Stimulated activated naive CD8-positive, alpha-beta T cell treated with anti-CD3 and anti-CD28 coated beads, Interleukin-15, Interleukin-2, amounts not matched to agents 100 ng/mL and 50 ng/mL, for 24 hours (primary cell): ENCODE measurements at regions not wholly inside any gene's neighbourhood (a gene's known extent, or its start where the extent isn't known, plus 50 kb on each side); places are given as distances from the start of the nearest gene placed in this dataset.

ENCODE experiments used
- H3K27ac Mint-ChIP-seq: one replicate; pipeline ENCODE4 v1.8.0; 2021; ENCODE audit warnings: mild to moderate bottlenecking, mixed read lengths
- H3K27me3 Mint-ChIP-seq: one replicate; pipeline ENCODE4 v1.8.0; 2021; ENCODE audit warnings: mixed read lengths
- H3K36me3 Mint-ChIP-seq: one replicate; pipeline ENCODE4 v1.8.0; 2021; ENCODE audit warnings: low read depth, mixed read lengths
- H3K4me1 Mint-ChIP-seq: one replicate; pipeline ENCODE4 v1.8.0; 2021; ENCODE audit warnings: low read depth, mixed read lengths
- H3K4me3 Mint-ChIP-seq: one replicate; pipeline ENCODE4 v1.8.0; 2021; ENCODE audit warnings: mild to moderate bottlenecking, mixed read lengths
- H3K9me3 Mint-ChIP-seq: one replicate; pipeline ENCODE4 v1.8.0; 2021; ENCODE audit warnings: mixed read lengths

DNA sequence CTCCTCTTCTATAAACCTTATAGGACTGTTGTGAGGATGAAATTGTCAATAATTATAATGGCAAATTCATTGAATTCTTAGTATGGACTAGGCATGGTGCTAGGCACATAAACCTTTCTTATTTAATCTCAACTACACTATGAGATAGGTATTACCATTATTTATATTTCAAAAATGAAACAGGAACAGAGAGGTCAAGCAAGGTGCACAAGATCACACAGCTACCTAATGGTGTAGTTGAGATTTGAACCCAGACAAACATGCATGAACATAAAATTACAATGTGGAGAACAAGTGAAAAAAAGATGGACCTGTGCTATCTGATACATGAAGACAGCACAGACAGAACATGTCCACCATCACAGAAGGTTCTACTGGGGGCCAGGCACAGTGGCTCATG lies 156.7 kb downstream of the AXIN2 start:
- peaks cover 31% of the 10 kb centered on the region for H3K27me3 Mint-ChIP-seq
- H3K36me3 Mint-ChIP-seq = no peaks in the 10 kb centered on the region
- no peaks in the 10 kb centered on the region for H3K4me1 Mint-ChIP-seq
- no peak overlapping the region for H3K27ac Mint-ChIP-seq
- H3K9me3 Mint-ChIP-seq = no peaks in the 10 kb centered on the region
- no peak overlapping the region for H3K4me3 Mint-ChIP-seq

DNA sequence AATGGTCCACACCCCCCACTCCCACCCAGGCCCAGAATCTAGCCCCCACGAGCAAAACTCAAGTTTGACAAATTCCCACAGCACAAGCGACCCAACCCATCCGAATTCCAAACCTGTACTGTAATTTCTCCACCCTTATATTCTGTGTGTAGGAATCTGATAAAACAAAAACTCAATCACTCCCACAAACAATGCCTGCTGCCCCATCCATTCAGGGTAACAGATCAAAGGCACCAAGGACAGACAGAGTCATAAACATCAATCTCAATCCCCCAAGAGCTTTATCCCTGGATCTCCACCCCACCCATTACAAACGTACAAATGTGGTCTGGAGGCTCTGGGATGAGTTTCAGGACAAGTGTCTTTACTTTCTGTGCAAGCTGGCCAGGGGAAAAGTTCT lies 157.8 kb downstream of the AXIN2 start:
- Mint-ChIP-seq H3K27ac (no peak overlapping the region), H3K4me3 (no peak overlapping the region), H3K27me3 (peaks cover 24% of the 10 kb centered on the region), H3K36me3 (no peaks in the 10 kb centered on the region), H3K9me3 (no peaks in the 10 kb centered on the region), H3K4me1 (no peaks in the 10 kb centered on the region)

DNA sequence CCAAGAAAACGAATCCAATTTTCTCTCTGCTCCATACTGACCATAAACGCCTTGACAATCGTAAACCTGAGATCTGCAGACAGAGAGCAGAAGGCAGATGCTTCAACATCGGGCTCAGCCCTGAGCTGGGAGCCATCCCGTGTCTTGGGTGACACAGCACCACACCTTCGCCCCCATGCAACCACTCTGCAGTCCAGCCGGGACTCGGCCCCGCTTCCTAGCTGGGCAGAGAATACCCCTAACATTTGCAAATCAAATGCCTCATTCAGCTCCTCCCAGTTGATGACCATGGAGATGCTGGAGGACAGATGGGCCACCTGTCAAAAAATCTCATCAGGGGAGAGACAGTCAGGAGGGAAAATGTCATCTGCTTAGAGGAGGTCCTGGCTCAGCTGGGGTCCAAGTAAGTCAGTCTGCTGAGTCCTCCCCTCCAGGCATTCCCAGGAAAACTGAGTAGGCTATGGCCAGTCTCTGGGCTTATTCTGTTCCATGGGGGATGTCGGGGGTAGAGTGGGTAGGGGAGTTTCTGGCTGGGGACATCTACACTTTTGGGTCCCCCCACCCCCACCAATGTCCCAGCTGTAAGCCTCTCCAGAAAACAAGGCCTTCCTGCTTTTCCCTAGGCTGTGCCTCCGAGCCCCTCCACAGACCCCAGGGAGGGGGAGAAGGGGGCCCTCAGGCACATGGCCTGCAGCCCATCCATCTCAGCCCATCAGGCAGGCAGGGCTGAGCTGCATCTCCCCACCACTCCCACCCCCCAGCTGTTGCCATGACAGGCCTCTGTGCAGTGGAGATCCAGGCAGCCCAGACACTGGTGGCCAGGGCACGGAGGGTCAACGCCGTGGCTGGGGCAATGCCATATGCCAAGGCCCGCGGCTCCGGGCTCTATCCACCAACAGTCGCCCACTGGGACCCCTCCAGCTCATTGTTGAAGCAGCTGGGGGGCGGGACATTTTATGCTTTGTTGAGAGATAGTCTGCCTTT lies 158.6 kb downstream of the AXIN2 start:
- no peaks in the 10 kb centered on the region for H3K36me3 Mint-ChIP-seq
- H3K9me3 Mint-ChIP-seq = no peaks in the 10 kb centered on the region
- H3K27ac Mint-ChIP-seq = no peak overlapping the region
- no peaks in the 10 kb centered on the region for H3K4me1 Mint-ChIP-seq
- peaks cover 24% of the 10 kb centered on the region for H3K27me3 Mint-ChIP-seq
- no peak overlapping the region for H3K4me3 Mint-ChIP-seq

DNA sequence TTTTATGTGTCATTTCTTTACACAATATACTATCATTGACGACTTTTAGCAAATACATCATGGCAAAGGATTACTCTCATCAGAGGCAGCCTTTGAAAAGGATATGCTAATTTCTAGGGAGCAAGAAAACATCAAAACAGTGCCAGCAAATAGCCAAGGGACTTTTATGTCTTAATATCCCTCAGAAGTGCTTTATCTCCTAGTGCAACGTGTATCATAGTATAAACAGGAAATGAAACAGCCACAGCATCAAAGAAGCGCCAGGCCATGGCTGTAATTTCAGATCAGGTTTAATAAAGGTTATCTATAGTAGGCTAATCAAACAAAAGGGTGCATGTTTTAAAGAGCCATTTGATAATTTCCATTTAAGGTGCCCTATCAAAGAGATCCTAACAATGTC lies 159.9 kb downstream of the AXIN2 start:
- H3K36me3 Mint-ChIP-seq = no peaks in the 10 kb centered on the region
- peaks cover 24% of the 10 kb centered on the region for H3K27me3 Mint-ChIP-seq
- H3K4me3 Mint-ChIP-seq = no peak overlapping the region
- H3K27ac Mint-ChIP-seq = no peak overlapping the region
- no peaks in the 10 kb centered on the region for H3K9me3 Mint-ChIP-seq
- no peaks in the 10 kb centered on the region for H3K4me1 Mint-ChIP-seq

DNA sequence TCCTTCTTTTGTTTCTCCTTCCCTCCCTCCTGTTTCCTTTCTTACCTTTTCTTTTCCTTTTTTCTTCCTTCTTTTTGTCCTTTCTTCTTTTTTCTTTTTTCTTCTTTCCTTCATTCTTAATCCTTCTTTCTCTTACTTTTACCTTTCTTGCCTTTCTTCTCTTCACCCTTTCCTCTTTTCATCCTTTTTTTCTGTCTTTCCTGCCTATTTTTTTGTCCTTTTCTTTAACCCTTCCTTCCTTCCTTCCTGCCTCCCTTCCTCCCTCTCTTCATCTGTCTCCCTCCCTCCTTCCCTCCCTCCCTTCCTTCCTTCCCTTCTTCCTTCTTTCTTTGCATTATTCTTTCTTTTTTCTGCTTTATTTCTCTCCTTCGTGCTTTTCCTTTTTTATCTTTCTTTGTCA lies 160.7 kb downstream of the AXIN2 start:
- Mint-ChIP-seq H3K27me3 (peaks cover 24% of the 10 kb centered on the region), H3K4me3 (no peak overlapping the region), H3K36me3 (no peaks in the 10 kb centered on the region), H3K27ac (no peak overlapping the region), H3K9me3 (no peaks in the 10 kb centered on the region), H3K4me1 (no peaks in the 10 kb centered on the region)

DNA sequence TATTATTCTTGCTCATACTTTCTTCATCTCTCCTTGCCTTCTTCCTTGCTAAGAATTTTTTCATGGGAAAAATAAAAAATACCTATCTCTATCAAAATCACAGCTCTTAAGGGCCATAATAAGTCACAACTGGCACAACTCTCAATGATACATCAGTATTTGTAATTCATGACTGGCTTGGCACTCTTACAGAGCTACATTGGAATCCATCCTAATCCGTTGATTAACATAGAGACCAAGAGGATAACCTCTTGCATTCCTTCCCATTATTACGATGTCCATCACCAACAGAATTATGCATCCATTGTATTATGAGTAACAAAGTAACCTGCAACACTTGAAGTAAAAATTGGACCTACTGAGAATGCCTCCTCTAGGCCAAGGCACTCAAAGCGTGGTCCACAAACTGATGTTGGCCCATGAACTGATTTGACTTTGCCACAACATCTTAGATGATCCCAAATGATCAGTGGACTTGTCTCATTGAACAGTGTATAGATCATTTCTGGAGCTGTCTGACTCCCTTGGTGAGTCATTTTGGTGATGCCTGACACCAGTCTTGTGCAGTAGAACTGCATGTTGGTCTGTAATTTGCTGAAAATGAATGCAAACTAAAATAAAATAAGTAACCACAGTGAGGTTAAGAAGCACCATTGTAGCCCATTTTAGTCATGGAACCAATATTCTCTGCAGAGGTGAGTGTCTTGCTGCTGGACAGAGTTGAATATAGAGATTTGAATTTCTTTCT lies 163.2 kb downstream of the AXIN2 start:
- Mint-ChIP-seq H3K27me3 (peaks cover 20% of the 10 kb centered on the region), H3K4me3 (no peak overlapping the region), H3K27ac (no peak overlapping the region), H3K4me1 (peaks cover 12% of the 10 kb centered on the region), H3K36me3 (no peaks in the 10 kb centered on the region), H3K9me3 (no peaks in the 10 kb centered on the region)

DNA sequence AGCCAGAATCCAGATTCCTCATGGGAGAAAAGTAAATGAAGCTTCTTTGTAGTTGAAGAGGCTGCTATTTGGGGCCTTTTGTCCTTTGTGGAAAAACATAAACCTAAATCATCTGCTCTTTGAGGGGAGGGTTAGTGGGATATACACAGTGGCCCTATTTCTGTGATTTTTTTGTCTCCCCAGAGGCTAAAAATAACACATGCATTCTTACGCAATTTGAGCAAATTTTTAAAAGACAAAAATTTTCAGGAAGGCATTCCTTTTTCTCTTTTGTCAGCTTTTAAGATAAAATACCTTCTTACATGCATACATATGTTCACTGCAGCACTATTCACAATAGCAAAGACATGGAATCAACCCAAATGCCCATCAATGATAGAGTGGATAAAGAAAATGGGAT lies 165.5 kb downstream of the AXIN2 start:
- Mint-ChIP-seq H3K4me3 (no peak overlapping the region), H3K27ac (no peak overlapping the region), H3K9me3 (no peaks in the 10 kb centered on the region), H3K27me3 (peaks cover 9% of the 10 kb centered on the region), H3K36me3 (no peaks in the 10 kb centered on the region), H3K4me1 (peaks cover 13% of the 10 kb centered on the region)

DNA sequence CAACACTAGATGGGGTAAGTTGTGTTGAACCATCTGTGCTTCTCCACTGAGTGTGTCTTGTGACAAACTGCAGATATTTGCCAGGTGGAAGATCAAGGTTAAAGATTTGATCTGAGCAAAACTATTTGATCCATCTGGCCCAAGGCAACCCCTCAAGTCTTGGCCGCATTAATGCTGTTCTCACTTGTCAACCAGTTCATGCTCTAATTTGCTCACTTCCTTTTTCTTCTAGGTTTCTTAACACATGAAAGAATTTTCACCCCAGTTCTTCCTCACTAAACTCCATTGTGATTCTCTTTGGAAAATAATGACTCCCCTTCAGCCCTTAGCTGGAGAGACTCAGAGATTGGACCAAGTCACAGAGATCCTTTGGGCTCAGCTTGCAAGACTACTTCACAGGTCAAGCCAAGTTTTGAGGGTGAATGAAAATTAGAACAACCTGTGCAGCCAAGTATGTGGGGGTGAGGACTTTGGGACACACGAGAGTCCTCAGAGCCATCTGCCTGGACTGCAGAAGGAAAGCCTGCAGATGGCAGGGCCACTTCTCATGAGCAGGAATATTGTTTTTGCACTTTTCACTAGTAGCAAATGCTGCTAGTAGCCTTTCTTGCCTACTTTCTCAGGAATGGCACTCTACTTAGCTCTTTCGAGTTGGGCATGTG lies 166.5 kb downstream of the AXIN2 start:
- no peak overlapping the region for H3K4me3 Mint-ChIP-seq
- no peaks in the 10 kb centered on the region for H3K36me3 Mint-ChIP-seq
- no peaks in the 10 kb centered on the region for H3K9me3 Mint-ChIP-seq
- peaks cover 13% of the 10 kb centered on the region for H3K4me1 Mint-ChIP-seq
- H3K27me3 Mint-ChIP-seq = no peaks in the 10 kb centered on the region
- H3K27ac Mint-ChIP-seq = no peak overlapping the region

DNA sequence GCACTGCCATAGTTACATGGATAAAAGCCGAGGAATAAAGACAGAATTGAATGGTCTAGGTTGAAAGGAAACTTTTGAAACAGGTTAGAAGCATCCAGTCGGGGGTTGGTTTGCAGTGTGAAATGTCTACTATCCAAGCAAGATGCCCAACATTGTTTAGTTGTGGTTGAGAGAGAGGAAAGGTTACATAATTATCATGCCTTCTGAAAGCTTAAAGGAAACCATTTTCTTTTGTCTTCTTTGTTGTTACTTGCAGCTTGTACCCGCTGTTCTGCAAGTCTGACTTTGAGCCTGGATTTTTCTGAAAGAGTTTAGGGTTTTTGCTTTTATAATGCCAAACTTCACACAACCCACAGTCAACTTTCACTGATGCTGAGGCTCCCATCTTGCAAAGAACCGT lies 167.9 kb downstream of the AXIN2 start:
- Mint-ChIP-seq H3K9me3 (no peaks in the 10 kb centered on the region), H3K27ac (no peak overlapping the region), H3K27me3 (no peaks in the 10 kb centered on the region), H3K4me1 (peaks cover 13% of the 10 kb centered on the region), H3K4me3 (no peak overlapping the region), H3K36me3 (no peaks in the 10 kb centered on the region)

DNA sequence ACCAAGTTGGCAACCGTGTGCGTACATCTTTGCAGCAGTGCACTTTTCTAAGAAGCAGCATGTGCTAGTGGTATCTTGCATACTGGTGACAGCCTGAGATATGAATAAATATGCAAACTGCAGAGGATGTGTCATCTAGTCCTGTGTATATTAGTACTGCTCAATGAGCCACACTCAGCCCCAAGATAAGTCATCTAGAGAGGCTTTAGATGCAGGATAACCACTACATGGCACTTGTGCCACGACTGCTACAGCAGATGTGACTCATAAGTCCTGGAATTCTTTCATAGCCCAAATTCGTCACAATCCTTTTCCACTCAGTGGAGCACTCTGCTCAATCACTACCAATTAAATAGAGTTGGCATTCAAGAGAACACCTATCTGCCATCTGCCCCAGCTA lies 171.5 kb downstream of the AXIN2 start:
- H3K27me3 Mint-ChIP-seq = peaks cover 4% of the 10 kb centered on the region
- no peaks in the 10 kb centered on the region for H3K9me3 Mint-ChIP-seq
- no peaks in the 10 kb centered on the region for H3K36me3 Mint-ChIP-seq
- no peak overlapping the region for H3K27ac Mint-ChIP-seq
- peaks cover 12% of the 10 kb centered on the region for H3K4me1 Mint-ChIP-seq
- no peak overlapping the region for H3K4me3 Mint-ChIP-seq

DNA sequence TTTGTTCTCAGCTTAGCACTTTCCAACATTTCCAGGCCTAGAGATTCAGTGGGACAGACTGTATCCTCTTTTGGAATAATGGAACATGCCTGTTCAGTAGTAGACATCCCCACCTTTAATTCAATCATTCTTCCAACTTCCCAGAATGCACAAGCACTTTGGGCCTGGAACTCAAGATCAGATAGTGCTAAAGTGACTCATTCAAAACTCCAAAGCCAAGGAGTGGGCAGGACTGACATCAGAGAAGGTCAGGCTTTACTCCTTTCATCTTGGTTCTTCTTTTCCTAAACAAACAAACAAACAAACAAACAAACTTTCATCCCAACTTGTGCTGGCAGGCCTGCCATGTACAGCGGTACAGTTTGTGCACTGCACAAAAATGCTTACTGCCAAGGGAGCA lies 172.0 kb downstream of the AXIN2 start:
- Mint-ChIP-seq H3K27ac (no peak overlapping the region), H3K4me3 (no peak overlapping the region), H3K4me1 (peaks cover 10% of the 10 kb centered on the region), H3K36me3 (no peaks in the 10 kb centered on the region), H3K27me3 (peaks cover 4% of the 10 kb centered on the region), H3K9me3 (no peaks in the 10 kb centered on the region)

DNA sequence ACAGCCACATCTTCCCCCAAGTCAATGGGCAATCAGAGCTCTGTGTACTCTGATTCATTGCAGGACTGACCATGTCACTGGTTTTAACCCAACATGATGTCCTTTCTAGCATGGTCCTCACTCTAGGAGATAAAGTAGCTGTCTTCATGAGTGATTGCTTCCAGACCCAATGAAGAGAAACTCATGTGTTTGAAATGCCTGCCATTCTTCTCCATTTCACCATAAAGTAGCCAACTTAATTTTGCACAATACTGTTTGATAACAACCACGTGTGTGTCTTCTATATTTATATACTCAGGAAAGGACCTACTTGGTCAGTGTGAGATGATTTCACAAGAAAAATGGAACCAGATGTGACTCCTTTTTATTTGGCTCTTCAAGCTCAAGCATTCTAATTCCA lies 172.5 kb downstream of the AXIN2 start:
- Mint-ChIP-seq H3K36me3 (no peaks in the 10 kb centered on the region), H3K9me3 (no peaks in the 10 kb centered on the region), H3K27ac (no peak overlapping the region), H3K27me3 (peaks cover 4% of the 10 kb centered on the region), H3K4me3 (no peak overlapping the region), H3K4me1 (peaks cover 8% of the 10 kb centered on the region)

DNA sequence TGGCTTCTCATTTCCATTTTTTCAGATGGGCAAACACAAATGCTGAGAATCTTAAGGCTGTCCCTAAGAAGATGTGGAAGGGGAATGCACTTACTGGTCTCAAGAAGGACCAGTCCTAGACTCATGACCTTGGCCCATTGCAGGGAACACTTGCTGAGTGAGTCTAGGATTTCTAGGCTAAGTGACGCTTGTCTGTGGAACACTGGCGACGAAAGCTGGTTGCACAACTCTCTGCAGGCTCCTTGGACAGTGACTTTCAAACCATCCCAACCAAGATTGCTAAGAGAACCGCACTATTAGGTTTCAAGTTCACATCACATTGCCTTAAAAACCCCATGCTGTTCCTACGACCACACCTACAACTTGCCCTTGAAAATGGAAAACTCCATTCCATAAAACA lies 174.1 kb downstream of the AXIN2 start:
- Mint-ChIP-seq H3K36me3 (no peaks in the 10 kb centered on the region), H3K4me3 (no peak overlapping the region), H3K4me1 (no peaks in the 10 kb centered on the region), H3K27me3 (peaks cover 4% of the 10 kb centered on the region), H3K27ac (no peak overlapping the region), H3K9me3 (no peaks in the 10 kb centered on the region)

DNA sequence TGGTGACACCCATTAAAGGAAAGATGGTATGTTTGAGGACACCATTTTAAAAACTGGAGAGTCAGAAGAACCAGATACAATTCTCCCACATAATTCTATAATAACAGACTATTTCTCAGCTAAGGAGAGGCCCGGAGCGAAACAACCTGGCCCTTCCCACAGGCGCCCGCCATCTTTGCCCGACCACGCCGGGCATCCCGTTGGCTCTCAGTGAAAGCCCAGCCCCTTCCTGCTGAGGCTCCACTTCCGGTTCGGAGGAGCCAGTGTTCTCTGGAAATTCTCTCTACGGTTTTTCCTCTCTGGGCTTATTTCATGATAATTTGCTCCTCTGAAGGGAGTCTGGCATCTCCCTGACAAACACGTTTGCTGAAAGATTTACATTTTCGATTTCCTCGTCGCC lies 175.7 kb downstream of the AXIN2 start:
- no peak overlapping the region for H3K4me3 Mint-ChIP-seq
- H3K36me3 Mint-ChIP-seq = no peaks in the 10 kb centered on the region
- peaks cover 4% of the 10 kb centered on the region for H3K27me3 Mint-ChIP-seq
- no peaks in the 10 kb centered on the region for H3K4me1 Mint-ChIP-seq
- H3K9me3 Mint-ChIP-seq = no peaks in the 10 kb centered on the region
- no peak overlapping the region for H3K27ac Mint-ChIP-seq

DNA sequence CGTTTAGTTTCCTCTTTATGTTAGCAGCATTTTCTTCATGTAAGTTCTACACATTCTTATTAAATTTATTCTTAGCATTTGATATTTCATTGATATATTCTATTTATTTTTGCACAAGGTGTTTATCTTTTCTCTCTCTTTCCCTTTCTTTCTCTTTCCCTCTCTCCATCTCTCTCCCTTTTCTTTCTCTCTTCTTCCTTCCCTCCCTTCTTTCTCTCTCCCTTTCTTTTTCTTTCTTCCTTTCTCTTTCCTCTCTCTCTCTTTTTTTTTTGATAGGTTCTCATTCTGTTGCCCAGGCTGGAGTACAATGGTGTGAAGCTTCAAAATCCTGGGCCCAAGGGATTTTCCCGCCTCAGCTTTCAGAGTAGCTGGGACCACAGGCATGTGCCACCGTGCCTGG lies 176.4 kb downstream of the AXIN2 start:
- Mint-ChIP-seq H3K36me3 (no peaks in the 10 kb centered on the region), H3K9me3 (no peaks in the 10 kb centered on the region), H3K27me3 (peaks cover 4% of the 10 kb centered on the region), H3K27ac (no peak overlapping the region), H3K4me1 (no peaks in the 10 kb centered on the region), H3K4me3 (no peak overlapping the region)
